DOHH2 (cell line): ENCODE measurements at regions not wholly inside any gene's neighbourhood (a gene's known extent, or its start where the extent isn't known, plus 50 kb on each side); places are given as distances from the start of the nearest gene placed in this dataset.

Experiments
- CTCF ChIP-seq: fragments of 200-600 bp; sonication (generic); IDR thresholded peaks from one replicate; pipeline ENCODE4 v1.5.1; 2014; ENCODE audit warnings: antibody characterized with exemption, mild to moderate bottlenecking, low read depth, low read length; ENCODE audit not compliant: poor library complexity, severe bottlenecking
- EZH2phosphoT487 ChIP-seq: fragments of 200-600 bp; sonication (generic); IDR thresholded peaks from 2 replicates; pipeline ENCODE4 v1.6.1; 2017; ENCODE audit warnings: borderline replicate concordance, mild to moderate bottlenecking, antibody characterized with exemption, low read length, moderate library complexity, mixed read lengths

DNA sequence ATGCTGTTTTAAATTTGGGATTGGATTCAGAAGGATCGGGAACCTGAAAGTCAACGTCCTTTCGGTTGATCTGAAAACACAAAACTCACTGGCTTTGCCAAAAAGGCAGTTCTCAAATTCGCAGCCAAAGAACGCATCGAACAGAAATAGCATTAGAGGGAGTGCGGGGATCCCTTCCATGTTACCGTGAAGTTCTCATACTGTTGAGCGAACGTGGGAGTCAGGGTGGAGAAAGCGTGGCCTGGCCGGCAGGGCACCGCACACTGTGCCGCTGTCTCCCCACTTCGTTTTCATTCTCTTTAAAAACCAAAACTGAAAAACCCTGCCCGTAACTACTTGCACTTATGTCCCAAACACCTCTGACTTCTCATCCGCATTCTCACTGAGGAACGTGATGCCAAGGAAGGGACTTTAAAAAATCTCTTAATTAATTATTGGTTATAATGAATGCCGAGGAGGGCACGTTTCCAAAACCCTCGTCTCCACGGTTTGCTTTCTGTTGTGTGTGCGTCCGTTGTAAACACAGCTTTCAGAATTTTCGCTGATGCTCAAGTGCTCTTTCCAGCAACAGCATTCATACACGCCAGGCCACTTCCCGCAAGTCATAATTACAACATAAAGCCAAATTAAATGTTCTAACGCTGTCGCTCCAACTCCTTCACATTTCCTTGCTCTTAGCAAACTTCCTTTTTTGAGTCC is 60.9 kb upstream of the TWIST2 start:
- TF ChIP-seq CTCF (no peak), EZH2phosphoT487 (no peak)
